GM23248 (cell line): ENCODE measurements at regions not wholly inside any gene's neighbourhood (a gene's known extent, or its start where the extent isn't known, plus 50 kb on each side); places are given as distances from the start of the nearest gene placed in this dataset.

Source experiments
- EZH2 ChIP-seq: fragments of 200-600 bp; sonication (generic); IDR thresholded peaks from 2 replicates; pipeline ENCODE4 v1.6.1; 2018; ENCODE audit warnings: antibody characterized with exemption, mild to moderate bottlenecking; ENCODE audit not compliant: insufficient read depth, poor library complexity, severe bottlenecking
- EZH2phosphoT487 ChIP-seq: fragments of 200-600 bp; sonication (generic); IDR thresholded peaks from 2 replicates; pipeline ENCODE4 v1.6.1; 2018; ENCODE audit warnings: antibody characterized with exemption, moderate library complexity, mild to moderate bottlenecking, low read depth; ENCODE audit not compliant: insufficient read depth

DNA sequence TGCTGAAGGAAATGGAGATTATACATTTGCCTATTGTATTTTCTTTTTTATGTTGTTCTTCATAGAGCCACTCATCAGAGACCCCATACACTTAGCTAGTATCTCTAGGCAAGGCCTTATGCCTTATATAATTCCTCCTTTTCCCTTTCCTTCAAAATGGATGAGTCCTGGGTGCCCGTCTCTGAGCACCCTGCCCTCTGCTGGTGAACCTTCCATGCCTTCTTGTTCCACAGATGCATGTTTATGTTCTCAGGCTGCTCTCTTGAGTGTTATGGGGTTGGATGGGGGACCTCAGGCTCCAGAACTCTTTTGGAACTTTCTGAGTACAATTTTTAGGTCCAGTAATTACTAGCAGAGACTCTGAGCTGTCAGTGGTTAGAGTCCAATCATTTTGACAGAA is 368.6 kb upstream of the SPRED2 start:
- no peak for TF ChIP-seq EZH2phosphoT487
- no peak for TF ChIP-seq EZH2
